RCC 7860 (cell line): ENCODE measurements at regions not wholly inside any gene's neighbourhood (a gene's known extent, or its start where the extent isn't known, plus 50 kb on each side); places are given as distances from the start of the nearest gene placed in this dataset.

Experiments
- DNase-seq: peaks from one replicate; pipeline ENCODE4 v3.0.0-alpha.2; 2015; ENCODE audit warnings: low spot score
- FAIRE-seq: peaks from 2 replicates; lab custom pipeline; 2012; peaks lifted over from hg19 to GRCh38; lab: Jason Lieb, UNC

DNA sequence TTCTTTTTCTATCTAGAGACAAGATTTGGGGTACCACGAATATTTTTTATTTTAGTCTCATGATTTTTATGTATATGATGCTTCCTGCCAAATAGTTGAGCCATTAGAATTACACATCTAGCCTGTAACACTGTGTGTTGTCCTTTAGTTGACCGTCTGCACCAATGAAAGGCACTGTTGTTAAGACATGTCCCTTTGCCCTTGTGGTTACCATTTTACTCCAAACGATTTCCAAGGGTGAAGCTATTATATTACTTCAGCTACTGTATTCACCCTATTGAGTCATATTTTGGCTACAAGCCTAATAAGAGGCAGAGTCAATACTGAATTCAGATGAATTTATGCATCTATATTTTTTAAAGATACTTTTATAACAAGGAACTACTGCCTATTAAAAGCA lies 207.6 kb downstream of the CETN3 start:
- no peak for DNase-seq
- FAIRE-seq: no peak

DNA sequence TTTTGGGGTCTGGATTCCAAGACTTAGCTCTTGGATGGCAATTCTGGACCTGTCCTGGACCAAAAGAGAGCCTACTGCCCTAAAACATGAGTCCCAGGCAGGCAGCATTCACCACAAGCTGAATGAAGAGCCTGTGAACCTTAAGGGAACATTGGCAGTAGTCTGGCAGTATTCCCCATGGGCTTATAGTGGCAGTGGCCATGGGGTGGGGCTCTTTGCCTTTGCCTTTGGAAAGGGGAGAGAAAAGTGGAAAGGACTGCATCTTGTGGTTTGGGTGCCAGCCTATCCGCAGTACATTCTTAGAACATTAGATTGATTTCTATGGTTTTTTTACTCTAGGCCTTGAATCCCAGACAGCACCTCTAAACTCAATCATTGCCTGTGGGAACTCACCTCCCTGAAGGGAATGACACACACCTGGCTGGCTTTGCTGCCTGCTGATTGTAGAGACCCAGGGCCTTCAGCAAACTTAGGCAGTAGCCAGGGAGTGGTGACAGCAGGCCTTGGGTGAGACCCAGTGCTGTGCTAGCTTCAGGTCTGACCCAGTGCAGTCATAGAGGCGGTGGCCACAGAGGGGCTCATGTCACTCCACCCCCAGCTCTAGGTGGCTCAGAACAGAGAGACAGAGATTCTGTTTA lies 216.3 kb downstream of the CETN3 start:
- no peak for FAIRE-seq
- no peak for DNase-seq

DNA sequence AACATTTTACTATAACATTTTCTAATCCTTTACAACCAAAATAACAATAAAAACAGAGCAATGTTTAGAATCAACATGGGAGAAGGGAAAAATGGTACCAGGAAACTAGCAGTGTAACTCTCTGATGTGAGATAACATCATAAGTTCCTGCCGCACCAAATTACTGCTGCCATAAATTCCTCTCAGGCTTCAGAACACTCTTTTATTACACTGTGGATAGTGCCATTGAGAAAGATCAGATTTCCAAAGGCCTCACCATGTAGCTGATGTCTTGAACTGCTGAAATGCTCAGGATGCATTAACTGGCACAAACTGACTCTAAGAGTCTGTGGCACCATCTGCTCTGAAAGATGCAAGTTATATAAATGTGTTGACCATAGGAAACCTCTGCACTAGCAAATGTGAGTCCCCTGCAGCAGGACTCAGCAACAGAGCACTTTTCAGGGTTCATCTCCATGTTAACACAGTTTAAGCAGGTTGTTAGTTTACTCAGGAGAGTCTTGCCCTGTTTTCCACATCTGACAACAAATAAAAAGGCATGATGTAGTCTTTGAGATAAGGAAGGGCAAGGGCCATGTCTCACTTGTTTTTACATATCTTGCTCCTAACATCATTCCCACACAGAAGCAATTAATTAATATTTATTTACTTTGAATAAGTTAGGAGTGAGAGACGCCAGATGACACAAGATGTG lies 218.1 kb downstream of the CETN3 start:
- DNase-seq (no peak), FAIRE-seq (no peak)

DNA sequence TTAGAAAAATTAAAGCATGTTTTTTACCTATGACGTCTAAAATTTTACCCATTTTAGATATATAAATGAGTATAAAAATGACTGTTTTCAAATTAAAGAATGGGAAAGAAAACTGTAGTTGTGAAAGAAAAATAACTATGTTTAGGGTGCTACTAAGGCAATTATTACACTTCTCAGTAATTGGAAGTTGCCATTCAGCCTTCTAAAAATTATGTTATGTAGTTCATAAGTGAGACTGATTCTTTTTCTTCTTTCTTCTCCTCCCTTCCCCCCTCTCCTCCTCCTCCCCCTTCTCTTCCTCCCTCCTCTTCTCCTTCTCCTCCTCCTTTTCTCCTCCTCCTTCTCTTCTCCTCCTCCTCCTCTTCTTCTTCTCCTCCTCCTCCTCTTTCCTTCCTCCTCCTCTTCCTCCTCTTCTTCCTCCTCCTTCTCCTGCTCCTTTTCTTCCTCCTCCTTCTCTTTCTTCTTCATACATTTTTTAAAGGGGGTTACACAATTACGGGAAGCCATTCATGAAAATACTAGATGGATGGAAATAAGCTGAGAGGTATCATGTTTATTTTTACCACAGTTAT lies 223.6 kb downstream of the CETN3 start:
- FAIRE-seq (no peak), DNase-seq (no peak)

DNA sequence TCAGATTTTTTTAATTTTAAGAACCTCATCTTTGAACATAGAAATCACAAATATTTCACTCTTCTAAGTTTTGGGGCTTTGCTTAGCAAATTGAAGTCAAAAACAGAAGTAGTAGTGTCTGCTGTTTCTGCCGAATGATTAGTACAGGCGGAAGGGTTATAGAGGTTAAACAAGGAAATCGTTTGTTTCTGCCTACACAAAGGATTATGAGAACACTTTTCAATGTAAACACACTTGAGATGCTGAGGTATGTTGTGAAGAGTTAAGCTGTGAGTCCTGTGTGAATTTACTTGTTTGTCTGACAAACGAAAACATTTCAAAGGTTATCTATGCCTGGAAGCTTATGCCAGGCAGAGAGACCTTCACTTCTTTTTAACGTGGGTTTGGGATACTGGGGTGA lies 224.8 kb downstream of the CETN3 start:
- no peak for FAIRE-seq

DNA sequence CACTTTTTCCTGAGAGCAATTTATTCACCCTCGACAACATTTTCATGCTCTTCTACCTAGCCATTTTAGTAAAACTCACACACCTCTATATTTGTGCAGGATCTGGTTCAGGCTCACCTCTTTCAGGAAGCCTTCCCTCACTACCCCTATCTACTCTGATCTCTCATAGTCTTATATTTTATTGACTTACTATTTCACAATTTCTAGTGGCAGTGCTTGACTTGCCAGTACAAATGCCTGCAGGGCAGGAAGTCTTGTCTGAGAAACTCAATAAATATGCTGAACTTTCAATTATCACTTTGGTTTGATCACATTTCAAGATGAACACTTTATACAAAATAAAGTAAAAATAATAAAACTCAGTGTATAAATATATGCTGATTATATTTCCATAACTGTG lies 226.8 kb downstream of the CETN3 start:
- no peak for DNase-seq
- FAIRE-seq: no peak

More for the DNA sequence above, 224.8 kb downstream of the CETN3 start:
- no peak for DNase-seq

DNA sequence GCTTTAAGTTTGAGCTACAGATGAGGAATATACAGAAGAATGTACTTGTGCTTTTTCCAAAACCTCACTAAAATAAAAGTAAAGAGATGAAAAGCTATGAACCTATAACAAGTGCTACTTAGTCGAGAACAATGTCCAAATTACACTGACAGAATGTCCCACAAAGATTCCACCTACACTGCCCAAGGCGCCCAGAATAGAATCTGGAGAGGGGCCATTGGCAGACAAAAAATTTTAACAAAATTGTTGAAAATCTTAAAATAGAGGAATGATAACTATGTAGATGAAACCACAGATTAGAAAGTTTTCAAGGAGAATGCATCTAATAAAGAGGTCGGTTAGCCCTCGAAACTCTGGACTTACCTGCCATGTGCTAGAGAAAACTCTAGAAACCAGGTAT lies 235.3 kb downstream of the CETN3 start:
- FAIRE-seq (no peak), DNase-seq (no peak)

DNA sequence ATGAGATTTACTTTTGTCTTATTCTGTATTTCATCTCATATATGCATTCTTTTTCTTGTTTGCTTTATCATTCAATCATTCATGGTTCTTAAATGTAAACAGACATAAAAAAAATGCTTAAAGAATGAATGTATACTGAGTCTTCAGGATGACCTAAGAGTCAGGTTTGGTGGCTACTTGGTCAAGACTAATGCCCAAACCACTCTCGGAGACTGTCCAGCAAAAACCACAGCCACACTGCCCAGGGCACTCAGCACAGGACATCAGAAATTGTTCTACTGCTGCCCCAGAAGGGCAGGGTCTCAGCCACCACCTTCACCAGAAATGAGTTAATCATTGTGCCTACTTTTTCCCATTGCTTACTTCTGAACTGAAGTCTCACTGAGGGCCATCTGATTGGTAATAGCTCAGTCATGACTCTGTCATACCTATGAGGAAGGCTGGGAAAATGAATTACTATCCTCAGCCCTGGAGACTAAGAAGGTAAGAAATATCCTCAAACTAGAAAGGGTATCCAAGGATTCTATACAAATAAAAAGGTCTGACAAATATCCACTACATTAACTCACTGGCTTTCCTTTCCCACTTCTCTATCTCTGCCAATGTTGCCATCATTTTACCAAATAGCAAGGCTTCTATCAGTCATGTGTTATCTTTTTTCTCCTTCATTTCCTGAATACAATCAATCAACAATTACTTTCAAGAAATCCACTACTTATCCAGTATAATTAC lies 236.1 kb downstream of the CETN3 start:
- FAIRE-seq: no peak
- no peak for DNase-seq

DNA sequence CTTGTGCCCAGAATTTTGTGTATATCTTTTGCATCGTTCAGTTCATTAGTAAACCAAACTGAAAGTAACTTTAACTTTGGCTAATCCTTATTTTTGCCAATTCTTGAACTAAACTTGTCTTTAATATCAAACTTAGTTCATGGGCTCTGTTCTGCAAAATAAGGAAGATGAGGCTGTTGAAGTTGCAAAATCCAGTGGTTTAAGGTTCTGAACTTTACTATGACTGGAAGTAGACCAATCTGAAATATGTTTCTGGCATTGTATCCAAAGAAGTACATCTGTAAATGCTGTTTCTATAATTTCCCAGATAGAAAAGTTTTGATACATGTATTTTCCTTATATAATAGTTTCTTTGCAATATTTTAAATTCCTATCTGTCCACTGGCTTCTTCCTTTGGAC lies 238.1 kb downstream of the CETN3 start:
- DNase-seq (no peak), FAIRE-seq (no peak)

DNA sequence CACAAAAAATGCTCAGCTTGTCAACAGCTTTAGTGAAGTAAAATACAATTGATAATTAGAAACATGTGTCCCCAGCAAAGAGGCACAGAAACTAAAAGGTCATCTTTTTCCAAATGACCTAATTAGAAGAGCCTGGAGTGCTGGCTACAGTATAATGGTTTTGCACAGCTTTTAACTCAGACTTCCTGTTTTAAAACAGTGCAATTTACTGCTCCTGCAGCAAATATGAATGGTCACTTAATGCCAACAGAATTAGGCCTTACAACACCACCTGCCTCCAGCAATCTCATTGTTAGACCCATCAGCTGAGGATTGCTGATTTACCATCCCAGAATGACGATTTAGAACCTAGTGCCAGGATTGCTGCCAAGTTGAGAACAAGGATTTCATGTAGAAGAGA lies 239.3 kb downstream of the CETN3 start:
- FAIRE-seq (no peak), DNase-seq (no peak)

DNA sequence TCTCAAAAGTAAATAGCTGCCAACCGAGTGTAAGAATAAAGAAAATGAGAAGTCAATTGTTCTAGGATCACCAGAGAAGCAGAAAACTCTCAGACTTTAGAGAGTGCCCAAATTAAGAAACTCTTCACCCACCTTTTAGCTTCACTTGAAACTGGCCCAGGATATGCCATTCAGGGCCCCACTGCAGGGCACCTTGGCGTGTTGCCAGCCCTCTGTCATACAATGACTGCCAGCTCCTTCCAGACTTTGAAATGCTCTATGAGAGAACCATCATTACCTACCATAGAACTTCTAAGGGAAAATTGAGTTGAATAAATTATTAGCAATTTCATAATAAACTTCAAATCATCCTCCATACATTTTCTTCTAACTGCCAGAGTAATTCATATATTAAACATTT lies 240.5 kb downstream of the CETN3 start:
- FAIRE-seq (no peak), DNase-seq (no peak)

DNA sequence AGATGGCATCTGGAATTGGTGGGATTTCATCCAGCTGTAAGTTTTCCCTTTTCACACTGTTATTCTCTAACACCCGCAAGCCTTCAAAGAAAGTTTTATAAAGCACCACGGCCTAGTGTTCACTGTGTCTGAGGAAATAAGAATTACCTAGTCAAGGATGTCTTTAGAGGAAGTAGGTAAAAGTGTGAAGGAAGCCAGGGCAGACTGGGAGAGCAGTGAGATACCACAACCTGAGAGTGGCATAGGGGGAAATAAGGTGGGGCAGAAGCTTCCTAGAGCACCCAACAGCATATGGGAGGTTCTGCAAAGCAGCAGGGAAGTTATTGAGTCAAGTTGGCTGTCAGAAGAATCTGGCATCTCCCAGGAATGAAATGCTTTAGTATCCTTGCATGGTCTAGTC lies 241.2 kb downstream of the CETN3 start:
- no peak for FAIRE-seq
- DNase-seq: no peak

DNA sequence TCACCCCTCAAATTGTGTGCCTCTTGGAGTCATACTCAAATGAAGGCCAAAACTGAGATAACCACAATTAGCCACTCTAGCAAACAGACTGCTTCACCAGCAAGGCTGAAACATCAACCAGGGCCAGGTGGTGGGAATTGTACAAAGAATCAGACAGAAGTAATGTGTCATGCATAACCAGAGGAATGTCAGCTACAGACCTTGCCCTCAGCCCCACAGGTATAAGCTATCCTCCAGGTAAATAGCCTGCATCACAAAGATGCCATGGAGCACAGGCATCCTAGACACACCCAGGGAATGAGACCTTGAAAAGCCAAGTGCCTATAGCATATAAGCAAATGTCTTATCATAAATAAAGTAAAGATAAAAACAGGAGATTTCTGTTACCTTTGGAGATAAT lies 242.7 kb downstream of the CETN3 start:
- DNase-seq (no peak), FAIRE-seq (no peak)

DNA sequence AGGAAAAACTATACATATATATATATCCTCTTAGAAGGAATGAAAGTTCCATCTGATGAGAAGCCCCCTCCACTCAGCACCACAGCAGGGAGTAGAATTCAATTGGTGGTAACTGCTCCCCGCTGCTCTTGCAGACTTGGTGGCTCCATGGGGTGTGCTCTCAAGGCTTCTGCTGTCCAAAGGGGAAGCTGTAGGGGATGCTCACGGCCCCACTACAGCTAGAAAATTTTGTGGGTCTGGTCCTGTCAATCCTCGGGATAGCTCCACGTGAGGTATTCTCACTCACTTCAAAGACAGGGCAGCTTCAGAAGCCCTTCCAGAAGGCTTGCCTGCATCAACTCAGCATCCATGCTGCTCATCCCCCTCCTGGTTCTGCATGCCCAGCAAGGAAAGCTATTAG lies 247.2 kb downstream of the CETN3 start:
- DNase-seq (no peak), FAIRE-seq (no peak)

DNA sequence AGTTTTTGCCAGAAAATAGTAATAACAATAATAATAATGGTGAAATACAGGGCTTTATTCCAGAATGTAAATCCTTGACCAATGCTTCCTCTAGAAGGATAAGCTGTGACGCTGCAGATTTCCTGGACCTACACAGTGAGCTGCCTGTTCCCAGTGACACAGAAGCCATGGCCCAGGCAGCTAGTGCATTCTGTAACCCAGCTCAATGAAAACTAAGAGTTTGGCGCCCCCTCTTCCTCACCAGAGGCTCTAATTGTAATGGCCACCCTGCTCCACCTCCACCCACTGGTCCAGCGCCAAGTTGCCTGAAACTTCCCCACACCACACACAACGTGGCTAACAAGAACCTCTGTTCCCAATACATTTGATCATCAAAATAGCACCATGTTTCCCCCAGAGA lies 248.1 kb downstream of the CETN3 start:
- FAIRE-seq: no peak
- no peak for DNase-seq

DNA sequence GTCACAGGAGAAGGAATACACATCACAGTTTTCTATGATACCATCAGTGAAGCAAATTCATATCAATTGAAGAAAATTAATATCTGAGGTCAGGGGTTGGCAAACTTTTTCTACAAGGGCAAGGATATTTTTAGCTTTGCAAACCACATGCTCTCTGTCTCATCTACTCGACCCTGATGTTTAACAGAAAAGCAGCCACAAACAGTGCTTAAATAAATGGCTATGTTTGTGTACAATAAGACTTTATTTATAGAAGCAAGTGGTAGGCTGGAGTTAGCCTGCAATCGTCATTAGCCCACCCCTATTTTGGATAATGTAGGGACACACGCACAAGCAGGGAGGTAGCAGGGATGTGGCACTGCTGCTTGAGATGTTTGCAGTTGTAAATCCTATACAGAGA lies 251.4 kb downstream of the CETN3 start:
- DNase-seq: no peak
- FAIRE-seq: no peak

DNA sequence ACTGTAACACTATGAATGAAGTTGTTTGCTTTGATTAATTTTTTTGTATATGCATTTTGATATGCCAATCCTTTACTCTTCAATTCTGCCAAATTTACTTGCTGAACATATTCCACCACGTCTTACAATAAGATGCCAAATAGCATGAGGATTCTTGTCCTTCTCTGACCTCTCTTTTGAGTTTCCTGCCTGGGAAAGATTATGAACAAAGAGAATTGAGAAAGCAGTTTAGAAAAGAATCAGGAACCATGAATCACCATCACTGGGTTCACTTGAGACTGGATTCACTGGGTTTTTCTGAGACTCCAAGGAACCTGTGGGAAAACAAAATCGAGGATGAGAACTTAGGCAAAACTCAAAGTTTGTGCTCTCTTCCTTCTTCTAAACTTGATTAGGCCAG lies 256.5 kb downstream of the CETN3 start:
- FAIRE-seq: no peak

DNA sequence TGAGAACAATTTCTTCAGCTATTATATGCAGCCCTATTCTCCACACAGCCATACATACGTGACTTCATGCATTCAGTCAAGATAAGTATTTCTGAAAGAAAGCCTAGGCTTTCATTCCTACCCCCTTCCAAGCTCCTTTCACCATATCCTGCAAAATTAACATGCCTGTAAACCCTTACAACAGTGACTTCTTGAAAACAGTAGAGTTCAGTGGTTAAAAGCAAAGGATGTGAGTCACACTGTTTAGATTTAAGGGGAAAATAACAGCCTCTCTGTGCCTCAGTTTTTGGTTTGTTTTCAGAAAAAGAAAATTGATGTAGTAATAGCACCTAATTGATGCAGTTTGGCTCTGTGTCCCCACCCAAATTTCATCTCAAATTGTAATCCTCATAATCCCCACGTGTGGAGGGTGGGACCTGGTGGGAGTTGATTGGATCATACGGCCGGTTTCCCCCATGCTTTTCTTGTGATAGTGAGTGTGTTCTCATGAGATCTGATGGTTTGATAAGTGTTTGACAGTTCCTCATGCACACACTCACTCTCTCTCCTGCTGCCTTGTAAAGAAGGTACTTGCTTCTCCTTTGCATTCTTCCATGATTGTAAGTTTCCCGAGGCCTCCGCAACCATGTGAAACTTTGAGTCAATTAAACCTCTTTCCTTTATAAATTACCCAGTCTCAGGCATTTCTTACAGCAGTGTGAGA lies 264.8 kb downstream of the CETN3 start:
- FAIRE-seq: no peak

More for the DNA sequence above, 256.5 kb downstream of the CETN3 start:
- DNase-seq: no peak

DNA sequence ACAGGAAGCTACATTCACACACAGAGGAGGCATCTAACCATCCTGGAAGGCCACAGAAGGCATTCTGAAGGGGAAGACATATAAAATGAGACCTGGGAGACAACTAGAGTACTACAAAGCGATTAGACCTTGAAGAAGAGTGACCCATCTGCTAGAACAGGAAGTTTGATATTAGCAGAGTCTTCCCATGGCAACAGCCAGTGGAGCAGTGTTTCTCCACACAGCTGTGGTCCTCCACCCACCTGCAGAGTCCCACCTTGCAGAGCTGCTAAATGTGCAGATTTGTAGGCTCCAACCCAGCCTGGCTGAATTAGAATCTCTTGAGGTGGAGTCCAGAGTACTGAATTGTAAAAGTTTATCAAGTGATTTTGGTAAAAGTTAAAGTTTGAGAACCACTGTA lies 267.0 kb downstream of the CETN3 start:
- no peak for FAIRE-seq
- no peak for DNase-seq

More for the DNA sequence above, 264.8 kb downstream of the CETN3 start:
- no peak for DNase-seq

DNA sequence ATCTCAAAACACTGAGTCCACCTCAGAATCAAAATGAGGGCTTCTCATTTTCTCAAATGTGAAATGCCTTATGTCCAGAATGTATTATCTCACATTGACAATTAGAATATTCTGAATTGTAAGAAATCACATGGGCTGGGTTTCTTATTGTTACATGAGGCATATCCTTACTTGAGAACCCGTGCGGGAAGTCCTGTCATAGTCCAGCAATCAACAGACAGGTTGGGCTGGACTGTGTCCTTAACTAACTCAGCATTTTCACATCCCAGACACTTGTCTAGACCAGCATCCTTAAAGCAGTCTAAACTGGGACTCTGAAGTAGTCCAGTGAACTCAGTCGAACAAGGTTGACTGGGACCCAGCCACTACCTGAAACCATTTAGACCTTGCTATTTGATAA lies 267.6 kb downstream of the CETN3 start:
- no peak for FAIRE-seq
- DNase-seq: no peak

DNA sequence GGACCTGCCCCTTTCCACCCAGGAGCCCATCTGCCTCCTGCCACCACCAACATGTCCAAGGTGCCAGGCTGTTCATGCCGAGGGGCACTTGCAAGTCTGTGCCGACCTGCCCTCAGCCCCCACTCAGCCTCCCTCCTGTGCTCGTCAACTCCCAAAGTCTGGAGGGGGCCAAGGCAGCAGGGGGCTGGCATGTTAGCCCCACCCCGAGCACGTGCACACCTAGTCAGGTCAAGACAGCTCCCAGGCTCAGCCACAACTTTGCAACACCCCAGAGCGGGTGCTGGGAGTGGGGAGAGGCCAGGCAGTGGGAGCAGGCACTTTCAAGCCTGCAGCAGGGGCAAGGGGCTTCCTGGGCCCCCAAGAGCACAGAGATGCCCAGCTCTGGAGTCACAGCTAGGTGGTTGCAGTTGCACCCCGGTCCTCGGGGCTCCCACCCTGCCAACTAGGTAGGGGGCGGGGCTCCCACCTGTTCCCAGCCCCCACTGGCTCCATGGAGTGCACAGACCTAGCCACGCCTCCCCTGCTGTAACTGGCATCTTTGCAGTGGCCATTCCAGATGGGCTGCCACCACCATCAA lies 272.5 kb downstream of the CETN3 start:
- FAIRE-seq: no peak
- no peak for DNase-seq
